ENCODE measurements at regions not wholly inside any gene's neighbourhood (a gene's known extent, or its start where the extent isn't known, plus 50 kb on each side); places are given as distances from the start of the nearest gene placed in this dataset.

GRCh38 chr13:89281331-89281730 lies 1610.2 kb downstream of the SLITRK5 start:
- no peak for TF ChIP-seq POLR2AphosphoS5 (IDR thresholded peaks at IDR 0.05; ENCODE audit: insufficient read depth in 1 of 2, low read depth in 1 of 2)
- no peak for TF ChIP-seq CTCF (IDR thresholded peaks at IDR 0.05)

Measured in vagina (tissue), 2 donors.